SK-N-SH (cell line): ENCODE measurements at regions not wholly inside any gene's neighbourhood (a gene's known extent, or its start where the extent isn't known, plus 50 kb on each side); places are given as distances from the start of the nearest gene placed in this dataset.
A peak's percentile ranks its signal among the peaks of the same experiment; 100 is the strongest.

ENCODE experiments used
- CTCF ChIA-PET: fragments of 300-600, 350-600 bp; formaldehyde crosslinking; extraction: SDS; loops from one replicate; lab custom pipeline; 2021; lab: Yijun Ruan, JAX
- POLR2A ChIA-PET: fragments of 350-600 bp; sonication (Branson Sonifier 250); formaldehyde crosslinking; extraction: SDS; loops from one replicate; lab custom pipeline; 2020; ENCODE audit warnings: antibody characterized with exemption, inconsistent platforms; lab: Yijun Ruan, JAX
- DNase-seq: peaks from one replicate; pipeline ENCODE4 v3.0.0; 2012
- H2AFZ ChIP-seq: fragments of 200-600 bp; sonication (generic); 2 replicates; pipeline ENCODE4 v1.8.1; 2016; ENCODE audit warnings: antibody characterized with exemption, mild to moderate bottlenecking, low read depth
- H3F3A ChIP-seq: fragments of 200-600 bp; sonication (generic); replicated peaks from 2 replicates; pipeline ENCODE3; 2016; ENCODE audit warnings: antibody characterized with exemption, mild to moderate bottlenecking; ENCODE audit not compliant: insufficient read depth
- H3K27ac ChIP-seq, 2 experiments: fragments of 200-500 bp in 1 of 2; fragments of 200-600 bp in 1 of 2; sonication (Bioruptor generic) in 1 of 2; sonication (generic), shearing (Covaris generic) in 1 of 2; 2 replicates each; pipeline versions ENCODE4 v1.5.1 to v1.6.1; 2014 to 2016; ENCODE audit warnings: low read depth in 2 of 2, inconsistent platforms in 1 of 2, low read length in 1 of 2, mild to moderate bottlenecking in 1 of 2, mixed read lengths in 1 of 2
- H3K27me3 ChIP-seq: fragments of 200-600 bp; sonication (generic), shearing (Covaris generic); 2 replicates; pipeline ENCODE4 v1.6.1; 2016; ENCODE audit warnings: mixed run types; ENCODE audit not compliant: insufficient read depth
- H3K36me3 ChIP-seq, 2 experiments: fragments of 200-500 bp in 1 of 2; fragments of 200-600 bp in 1 of 2; sonication (Bioruptor generic) in 1 of 2; sonication (generic) in 1 of 2; replicated peaks in 1 of 2; 2 replicates each; pipeline versions ENCODE3 to v1.5.1; 2014 to 2016; ENCODE audit warnings: low read length in 1 of 2, mild to moderate bottlenecking in 1 of 2; ENCODE audit not compliant: insufficient read depth in 2 of 2, control insufficient read depth in 1 of 2
- H3K4me1 ChIP-seq, 2 experiments: fragments of 200-500 bp in 1 of 2; fragments of 200-600 bp in 1 of 2; sonication (Bioruptor generic) in 1 of 2; sonication (generic), shearing (Covaris generic) in 1 of 2; 2 replicates each; pipeline versions ENCODE4 v1.5.1 to v1.6.1; 2014 to 2016; ENCODE audit warnings: low read depth in 1 of 2, low read length in 1 of 2, mixed run types in 1 of 2; ENCODE audit not compliant: insufficient read depth in 2 of 2, control insufficient read depth in 1 of 2
- H3K4me2 ChIP-seq: fragments of 200-600 bp; sonication (generic), shearing (Covaris generic); 2 replicates; pipeline ENCODE4 v1.6.1; 2017; ENCODE audit warnings: mixed run types
- H3K4me3 ChIP-seq, 2 experiments: fragments of 200-500 bp in 1 of 2; fragments of 200-600 bp in 1 of 2; sonication (Bioruptor generic) in 1 of 2; sonication (generic), shearing (Covaris generic) in 1 of 2; 2 replicates each; pipeline versions ENCODE4 v1.5.1 to v1.8.1; 2014 to 2016; ENCODE audit warnings: low read depth in 2 of 2, inconsistent platforms in 1 of 2, low read length in 1 of 2, mild to moderate bottlenecking in 1 of 2, mixed read lengths in 1 of 2, moderate library complexity in 1 of 2
- H3K79me2 ChIP-seq: fragments of 200-600 bp; sonication (generic); 2 replicates; pipeline ENCODE4 v1.8.1; 2017; ENCODE audit warnings: mild to moderate bottlenecking; ENCODE audit not compliant: insufficient read depth
- H3K9ac ChIP-seq: fragments of 200-600 bp; sonication (generic); 2 replicates; pipeline ENCODE4 v1.6.1; 2017; ENCODE audit warnings: mixed run types
- H3K9me2 ChIP-seq: fragments of 200-600 bp; sonication (generic); 2 replicates; pipeline ENCODE4 v1.6.1; 2017; ENCODE audit warnings: mixed run types
- H3K9me3 ChIP-seq: fragments of 200-600 bp; sonication (generic); 2 replicates; pipeline ENCODE4 v1.6.1; 2017; ENCODE audit warnings: mixed run types, mild to moderate bottlenecking, moderate library complexity
- H4K20me1 ChIP-seq: fragments of 200-600 bp; sonication (generic); 2 replicates; pipeline ENCODE4 v1.6.1; 2017; ENCODE audit warnings: mild to moderate bottlenecking, mixed run types; ENCODE audit not compliant: insufficient read depth
- CTCF ChIP-seq: fragments of 200-600 bp; sonication (generic); IDR thresholded peaks from 2 replicates; pipeline ENCODE4 v1.6.1; 2017; ENCODE audit warnings: antibody characterized with exemption, mild to moderate bottlenecking, moderate library complexity
- ELF1 ChIP-seq: IDR thresholded peaks from 2 replicates; pipeline ENCODE4 v1.4.0; 2012
- EP300 ChIP-seq, 2 experiments: IDR thresholded peaks; 2 replicates each; pipeline versions ENCODE4 v1.4.0 to v1.6.1; 2012; ENCODE audit warnings: borderline replicate concordance in 1 of 2, low read depth in 1 of 2, low read length in 1 of 2
- FOSL2 ChIP-seq: IDR thresholded peaks from 2 replicates; pipeline ENCODE4 v1.4.0; 2012; ENCODE audit warnings: low read depth, mild to moderate bottlenecking, moderate library complexity, borderline replicate concordance
- IRF3 ChIP-seq: fragments of 150-350 bp; IDR thresholded peaks from 2 replicates; pipeline ENCODE4 v1.6.1; 2016; ENCODE audit warnings: mild to moderate bottlenecking, low read depth, low read length
- MAX ChIP-seq: IDR thresholded peaks from 2 replicates; pipeline ENCODE4 v1.4.0; 2012; ENCODE audit warnings: low read depth
- MXI1 ChIP-seq: IDR thresholded peaks from 2 replicates; pipeline ENCODE4 v1.6.1; 2012; ENCODE audit warnings: mild to moderate bottlenecking, low read depth, low read length, improper control_type of control experiment
- PBX3 ChIP-seq: IDR thresholded peaks from 2 replicates; pipeline ENCODE4; 2012
- POLR2AphosphoS5 ChIP-seq: IDR thresholded peaks from 2 replicates; pipeline ENCODE4 v1.6.1; 2012; ENCODE audit warnings: low read depth, low read length
- RAD21 ChIP-seq: IDR thresholded peaks from 2 replicates; pipeline ENCODE4 v1.6.1; 2012; ENCODE audit warnings: mild to moderate bottlenecking, low read length
- REST ChIP-seq: IDR thresholded peaks from 2 replicates; pipeline ENCODE4 v1.6.1; 2012; ENCODE audit warnings: mild to moderate bottlenecking, low read depth, low read length, moderate library complexity
- SMC3 ChIP-seq: IDR thresholded peaks from 2 replicates; pipeline ENCODE4 v1.6.1; 2012; ENCODE audit warnings: low read depth, low read length, improper control_type of control experiment
- TAF1 ChIP-seq: IDR thresholded peaks from 2 replicates; pipeline ENCODE4 v1.6.1; 2012; ENCODE audit warnings: low read depth, mild to moderate bottlenecking, low read length, moderate library complexity, borderline replicate concordance
- YY1 ChIP-seq: IDR thresholded peaks from 2 replicates; pipeline ENCODE4 v1.4.0; 2012; ENCODE audit warnings: low read depth, mild to moderate bottlenecking
- WGBS: methylation state at CpG from one replicate; pipeline ENCODE4 v1.1.6; 2017; ENCODE audit warnings: low lambda C conversion rate; 5-methylcytosine and 5-hydroxymethylcytosine counted together

- TF ChIP-seq PBX3, result no peak
- no peak for TF ChIP-seq CTCF
- TF ChIP-seq POLR2AphosphoS5, result no peak
- TF ChIP-seq IRF3, result no peak
- no peak for TF ChIP-seq TAF1
Measured at GRCh38 chr2:150873396-150873772, 385.9 kb upstream of the RND3 start (continued).

GRCh38 chr2:150872756-150873395 is 385.4 kb upstream of the RND3 start:
- Histone ChIP-seq H2AFZ (no peak overlapping the region), H3K36me3 (no peaks in the 10 kb centered on the region), H3K27ac (peak overlapping the region in 1 of 2 experiments; percentile 91; a peak in 2 of 4 replicates), H3K4me3 (no peak overlapping the region), H3K9me2 (no peaks in the 10 kb centered on the region), H4K20me1 (no peaks in the 10 kb centered on the region), H3F3A (no peaks in the 10 kb centered on the region), H3K27me3 (no peaks in the 10 kb centered on the region), H3K9me3 (no peaks in the 10 kb centered on the region), H3K4me1 (peaks cover 0 to 16% of the 10 kb centered on the region in 2 experiments; a peak in 2 of 4 replicates), H3K79me2 (no peaks in the 10 kb centered on the region), H3K4me2 (no peak overlapping the region), H3K9ac (no peak overlapping the region)
- ChIA-PET CTCF (interaction anchor here (0.6 to 2.3 kb wide), 4 partner anchors 17 to 384 kb away, joined by 3 to 8 read pairs (median 4); no protein-coding TSS in a partner anchor), POLR2A (no interaction called here)
- 64% methylated on average over 5 of the region's 5 CpGs for WGBS
- DNase-seq, result peak; percentile 32
- TF ChIP-seq FOSL2 (no peak), MXI1 (no peak), RAD21 (peak; percentile 49), ELF1 (no peak), SMC3 (peak; percentile 23; the same call in 1 of the 2 replicates), REST (no peak), EP300 (IDR thresholded peaks at IDR 0.05; ENCODE audit: borderline replicate concordance in 1 of 2, low read depth in 1 of 2, low read length in 1 of 2) (no peak), PBX3 (no peak), IRF3 (no peak), YY1 (no peak), MAX (no peak)
